ENCODE measurements at regions not wholly inside any gene's neighbourhood (a gene's known extent, or its start where the extent isn't known, plus 50 kb on each side); places are given as distances from the start of the nearest gene placed in this dataset.

- no peak for TF ChIP-seq CTCF (IDR thresholded peaks at IDR 0.05 in 8 of 11, conservative IDR thresholded peaks at IDR 0.05 in 3 of 11)
- TF ChIP-seq POLR2A (IDR thresholded peaks at IDR 0.05): no peak
- no peak for TF ChIP-seq POLR2AphosphoS5 (IDR thresholded peaks at IDR 0.05)
Measured at GRCh38 chr13:79799059-79799867, 318.3 kb downstream of the NDFIP2 start.

All from spleen (tissue), 7 donors.